Fibroblast of lung (primary cell): ENCODE measurements at regions not wholly inside any gene's neighbourhood (a gene's known extent, or its start where the extent isn't known, plus 50 kb on each side); places are given as distances from the start of the nearest gene placed in this dataset.

Experiments
- CTCF ChIP-seq, 2 donors: IDR thresholded peaks in 1 of 2; conservative IDR thresholded peaks in 1 of 2; 1 replicate in 1 of 2; 2 replicates in 1 of 2; pipeline ENCODE4 v1.5.1; 2011 to 2012; ENCODE audit warnings: low read length in 2 of 2, control low read depth in 1 of 2, inconsistent platforms in 1 of 2, low read depth in 1 of 2, mild to moderate bottlenecking in 1 of 2
- EZH2 ChIP-seq: IDR thresholded peaks from 2 replicates; pipeline ENCODE4 v1.5.1; 2012; ENCODE audit warnings: low read length, control low read depth, mild to moderate bottlenecking; ENCODE audit errors: missing control alignments

GRCh38 chr21:14058566-14058965 lies 152.2 kb downstream of the LIPI start:
- TF ChIP-seq CTCF (conservative IDR thresholded peaks at IDR 0.05 in 1 of 2, IDR thresholded peaks at IDR 0.05 in 1 of 2; ENCODE audit: low read depth in 1 of 2, low read length in 2 of 2), result no peak
- TF ChIP-seq EZH2, result no peak
